HCT116 (cell line): ENCODE measurements at regions not wholly inside any gene's neighbourhood (a gene's known extent, or its start where the extent isn't known, plus 50 kb on each side); places are given as distances from the start of the nearest gene placed in this dataset.

ENCODE experiments used
- ATAC-seq: fragments of 200-7000 bp; cut with Tn5 transposase; 2 replicates; pipeline ENCODE4 v1.9.1; 2020; ENCODE audit warnings: mild to moderate bottlenecking, moderate library complexity
- BruUV-seq: library from RNA; stranded (reverse); fragments of 400-500 nt; replicated peaks from 2 replicates; lab custom pipeline; 2021; lab: Mats Ljungman, UMichigan
- CTCF ChIA-PET: fragments of 300-600 bp; sonication (Branson Sonifier 250); formaldehyde crosslinking; loops from one replicate; lab custom pipeline; 2021; ENCODE audit warnings: antibody characterized with exemption; lab: Charles Lee
- POLR2A ChIA-PET: fragments of 300-600, 350-600 bp; sonication (Branson Sonifier 250); formaldehyde crosslinking; loops from one replicate; lab custom pipeline; 2021; ENCODE audit warnings: antibody characterized with exemption; lab: Charles Lee
- RAD21 ChIA-PET, 2 experiments: fragments of 300-600 bp; sonication (Branson Sonifier 250); formaldehyde crosslinking; loops; one replicate each; lab custom pipeline; 2023; ENCODE audit warnings: low total read pairs in 2 of 2; ENCODE audit not compliant: uncharacterized antibody in 2 of 2, unreplicated experiment in 2 of 2, low non-redundant PET in 1 of 2; lab: Charles Lee
- DNase-seq: peaks from one replicate; pipeline ENCODE4 v3.0.0-alpha.2; 2010; ENCODE audit warnings: low read depth, low spot score
- H2AFZ ChIP-seq: fragments of 200-600 bp; shearing (Covaris generic), sonication (generic); 2 replicates; pipeline ENCODE4 v1.6.1; 2017; ENCODE audit warnings: low read depth, mixed run types, mixed read lengths, antibody characterized with exemption, low read length; ENCODE audit not compliant: poor library complexity, severe bottlenecking
- H3K27ac ChIP-seq: 2 replicates; pipeline ENCODE4 v1.5.1; 2012; ENCODE audit warnings: low read depth, low read length
- H3K27me3 ChIP-seq: fragments of 200-600 bp; sonication (generic); 2 replicates; pipeline ENCODE4 v1.6.1; 2016; ENCODE audit warnings: mixed run types, low read length, mixed read lengths; ENCODE audit not compliant: insufficient read depth
- H3K36me3 ChIP-seq, 2 experiments: fragments of 200-500 bp in 1 of 2; fragments of 200-600 bp in 1 of 2; sonication (Bioruptor generic) in 1 of 2; sonication (generic) in 1 of 2; 2 replicates each; pipeline versions ENCODE4 v1.5.1 to v1.6.1; 2014 to 2016; ENCODE audit warnings: low read length in 2 of 2, inconsistent platforms in 1 of 2, mixed read lengths in 1 of 2, mixed run types in 1 of 2; ENCODE audit not compliant: insufficient read depth in 2 of 2, control insufficient read depth in 1 of 2
- H3K4me1 ChIP-seq, 2 experiments: fragments of 200-600 bp in 1 of 2; sonication (generic) in 1 of 2; 2 replicates each; pipeline versions ENCODE4 v1.5.1 to v1.6.1; 2012 to 2017; ENCODE audit warnings: low read length in 2 of 2, inconsistent platforms in 1 of 2, mild to moderate bottlenecking in 1 of 2, mixed read lengths in 1 of 2, mixed run types in 1 of 2, moderate library complexity in 1 of 2; ENCODE audit not compliant: insufficient read depth in 2 of 2, control insufficient read depth in 1 of 2
- H3K4me2 ChIP-seq: fragments of 200-600 bp; sonication (generic); 2 replicates; pipeline ENCODE4 v1.6.1; 2017; ENCODE audit warnings: mixed run types, low read length, mixed read lengths
- H3K4me3 ChIP-seq, 2 experiments: fragments of 200-600 bp in 1 of 2; sonication (generic) in 1 of 2; replicated peaks in 1 of 2; 2 replicates each; pipeline ENCODE4 v1.5.1; 2011 to 2016; ENCODE audit warnings: low read length in 2 of 2, control low read depth in 1 of 2, low read depth in 1 of 2, mild to moderate bottlenecking in 1 of 2, mixed read lengths in 1 of 2, mixed run types in 1 of 2
- H3K79me2 ChIP-seq: fragments of 200-600 bp; sonication (generic); 2 replicates; pipeline ENCODE4 v1.6.1; 2017; ENCODE audit warnings: mild to moderate bottlenecking, mixed run types, low read length, moderate library complexity, mixed read lengths; ENCODE audit not compliant: insufficient read depth
- H3K9ac ChIP-seq: fragments of 200-600 bp; sonication (generic); 2 replicates; pipeline ENCODE4 v1.6.1; 2016; ENCODE audit warnings: low read length, mixed read lengths
- H3K9me2 ChIP-seq: fragments of 200-600 bp; sonication (generic), shearing (Covaris generic); 2 replicates; pipeline ENCODE4 v1.6.1; 2017; ENCODE audit warnings: mixed run types, mild to moderate bottlenecking, moderate library complexity; ENCODE audit not compliant: insufficient read depth
- H3K9me3 ChIP-seq, 2 experiments: fragments of 200-500 bp in 1 of 2; fragments of 200-600 bp in 1 of 2; sonication (Bioruptor generic) in 1 of 2; sonication (generic) in 1 of 2; 2 replicates each; pipeline ENCODE4 v1.6.1; 2014 to 2017; ENCODE audit warnings: low read length in 2 of 2, mixed read lengths in 2 of 2, inconsistent platforms in 1 of 2, low read depth in 1 of 2, mild to moderate bottlenecking in 1 of 2, mixed run types in 1 of 2, moderate library complexity in 1 of 2; ENCODE audit not compliant: control insufficient read depth in 1 of 2, insufficient read depth in 1 of 2
- H4K20me1 ChIP-seq: fragments of 200-600 bp; sonication (generic), shearing (Covaris generic); 2 replicates; pipeline ENCODE4 v1.6.1; 2017; ENCODE audit warnings: mixed run types, mild to moderate bottlenecking, moderate library complexity; ENCODE audit not compliant: insufficient read depth
- ATF3 ChIP-seq: IDR thresholded peaks from 2 replicates; pipeline ENCODE4 v1.6.1; 2012
- CBX3 ChIP-seq: IDR thresholded peaks from 2 replicates; pipeline ENCODE4 v1.6.1; 2012; ENCODE audit warnings: low read depth
- CEBPB ChIP-seq: IDR thresholded peaks from 2 replicates; pipeline ENCODE4 v1.6.1; 2012; ENCODE audit warnings: low read depth
- CTCF ChIP-seq, 3 experiments: fragments of 200-600 bp in 1 of 3; sonication (generic) in 1 of 3; IDR thresholded peaks in 2 of 3; conservative IDR thresholded peaks in 1 of 3; 2 replicates each; pipeline ENCODE4 v1.5.1; 2012 to 2017; ENCODE audit warnings: low read depth in 2 of 3, low read length in 2 of 3, antibody characterized with exemption in 1 of 3, borderline replicate concordance in 1 of 3, control low read depth in 1 of 3, mild to moderate bottlenecking in 1 of 3, mixed read lengths in 1 of 3, mixed run types in 1 of 3, moderate library complexity in 1 of 3; ENCODE audit not compliant: insufficient read depth in 1 of 3
- ELF1 ChIP-seq: IDR thresholded peaks from 2 replicates; pipeline ENCODE4 v1.6.1; 2012; ENCODE audit warnings: low read depth, borderline replicate concordance
- EZH2 ChIP-seq: fragments of 200-600 bp; sonication (generic); IDR thresholded peaks from 2 replicates; pipeline ENCODE4 v1.6.1; 2017; ENCODE audit warnings: antibody characterized with exemption, mixed run types
- FOSL1 ChIP-seq: IDR thresholded peaks from 2 replicates; pipeline ENCODE4 v1.6.1; 2012; ENCODE audit warnings: low read depth
- JUND ChIP-seq: IDR thresholded peaks from 2 replicates; pipeline ENCODE4 v1.6.1; 2012
- POLR2A ChIP-seq: IDR thresholded peaks from 2 replicates; pipeline ENCODE4 v1.7.0; 2011; ENCODE audit warnings: borderline replicate concordance; ENCODE audit not compliant: insufficient read depth, insufficient read length; ENCODE audit errors: extremely low read depth
- POLR2AphosphoS5 ChIP-seq: IDR thresholded peaks from 2 replicates; pipeline ENCODE4 v1.6.1; 2011; ENCODE audit warnings: mild to moderate bottlenecking, low read depth, low read length, moderate library complexity
- RAD21 ChIP-seq: IDR thresholded peaks from 2 replicates; pipeline ENCODE4 v1.6.1; 2012; ENCODE audit warnings: low read depth, mild to moderate bottlenecking
- REST ChIP-seq: IDR thresholded peaks from 2 replicates; pipeline ENCODE4 v1.6.1; 2012; ENCODE audit warnings: low read depth
- SIN3A ChIP-seq: IDR thresholded peaks from 2 replicates; pipeline ENCODE4 v1.6.1; 2012; ENCODE audit warnings: low read depth
- SRF ChIP-seq: IDR thresholded peaks from 2 replicates; pipeline ENCODE4 v1.6.1; 2012; ENCODE audit warnings: low read depth
- TCF7L2 ChIP-seq: IDR thresholded peaks from 2 replicates; pipeline ENCODE4 v1.7.0; 2011; ENCODE audit warnings: borderline replicate concordance, inconsistent platforms; ENCODE audit not compliant: insufficient read depth, insufficient read length; ENCODE audit errors: extremely low read depth
- YY1 ChIP-seq: IDR thresholded peaks from 2 replicates; pipeline ENCODE4 v1.6.1; 2011; ENCODE audit warnings: low read length, low read depth, moderate library complexity, mild to moderate bottlenecking; ENCODE audit not compliant: insufficient replicate concordance; ENCODE audit errors: extremely low read depth
- ZFX ChIP-seq: fragments of 450-650 bp; IDR thresholded peaks from 2 replicates; pipeline ENCODE4 v1.6.1; 2017
- intact Hi-C: fragments of 100-400 bp; cut with micrococcal nuclease; formaldehyde crosslinking; loops from 2 replicates; pipeline ENCODE4 v1.10.0; 2022

GRCh38 chr21:28196981-28197380 lies 795.7 kb downstream of the LTN1 start:
- intact Hi-C loops = no loop called here

More at GRCh38 chr21:28196981-28197380, 795.7 kb downstream of the LTN1 start:
- Histone ChIP-seq H3K9ac (no peak overlapping the region), H3K36me3 (no peaks in the 10 kb centered on the region), H4K20me1 (no peaks in the 10 kb centered on the region), H3K9me2 (no peaks in the 10 kb centered on the region), H3K4me3 (no peak overlapping the region), H3K4me1 (no peaks in the 10 kb centered on the region), H2AFZ (no peak overlapping the region), H3K27me3 (no peaks in the 10 kb centered on the region), H3K4me2 (no peak overlapping the region), H3K79me2 (no peaks in the 10 kb centered on the region), H3K9me3 (peaks cover 17 to 29% of the 10 kb centered on the region in 2 experiments; a peak in 3 of 4 replicates), H3K27ac (no peak overlapping the region)
- RAD21 ChIA-PET = no interaction called here
- POLR2A ChIA-PET = no interaction called here
- BruUV-seq = no TSS peak
- DNase-seq (no peak), ATAC-seq (no peak)
- CTCF ChIA-PET = no interaction called here
- TF ChIP-seq ELF1 (no peak), TCF7L2 (no peak), REST (no peak), CTCF (IDR thresholded peaks at IDR 0.05 in 2 of 3, conservative IDR thresholded peaks at IDR 0.05 in 1 of 3; ENCODE audit: borderline replicate concordance in 1 of 3, insufficient read depth in 1 of 3, low read depth in 2 of 3, low read length in 2 of 3) (no peak), ZFX (no peak), RAD21 (no peak), SRF (no peak), SIN3A (no peak), CBX3 (no peak), CEBPB (no peak), EZH2 (no peak), FOSL1 (no peak), YY1 (no peak), ATF3 (no peak), POLR2A (no peak), JUND (no peak), POLR2AphosphoS5 (no peak)
